Activated CD8-positive, alpha-beta memory T cell treated with anti-CD3 and anti-CD28 coated beads, Interleukin-2, amount 50 U/mL, for 1 hour (primary cell): ENCODE measurements at regions not wholly inside any gene's neighbourhood (a gene's known extent, or its start where the extent isn't known, plus 50 kb on each side); places are given as distances from the start of the nearest gene placed in this dataset.

ENCODE experiments used
- DNase-seq: peaks from one replicate; pipeline ENCODE4 v3.0.0-alpha.2; 2020; ENCODE audit errors: extremely low read depth

- no peak for DNase-seq
Observed at GRCh38 chr14:58783792-58784511, 146.2 kb downstream of the DACT1 start.

DNA sequence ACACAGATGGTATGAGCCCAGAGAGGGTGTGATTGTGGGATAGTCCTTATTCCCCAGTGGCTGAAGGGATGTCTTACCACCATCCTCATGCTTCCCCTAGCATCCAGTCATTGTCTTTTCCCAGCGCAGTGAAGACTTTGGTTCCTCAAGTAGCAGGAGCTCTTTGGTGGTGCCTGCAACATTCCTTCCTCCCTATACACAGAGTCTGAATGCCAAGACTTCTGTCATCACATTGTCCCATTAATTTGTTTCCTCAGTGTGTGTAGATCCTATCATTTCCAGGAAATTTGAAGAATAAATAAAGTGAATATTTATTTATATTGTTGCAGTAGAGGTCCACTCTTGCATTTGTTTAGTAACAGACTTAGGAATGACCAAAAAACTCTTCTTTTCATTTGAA, 147.2 kb downstream of the DACT1 start:
- no peak for DNase-seq

GRCh38 chr14:58785701-58786100, 147.9 kb downstream of the DACT1 start:
- DNase-seq = no peak

DNA sequence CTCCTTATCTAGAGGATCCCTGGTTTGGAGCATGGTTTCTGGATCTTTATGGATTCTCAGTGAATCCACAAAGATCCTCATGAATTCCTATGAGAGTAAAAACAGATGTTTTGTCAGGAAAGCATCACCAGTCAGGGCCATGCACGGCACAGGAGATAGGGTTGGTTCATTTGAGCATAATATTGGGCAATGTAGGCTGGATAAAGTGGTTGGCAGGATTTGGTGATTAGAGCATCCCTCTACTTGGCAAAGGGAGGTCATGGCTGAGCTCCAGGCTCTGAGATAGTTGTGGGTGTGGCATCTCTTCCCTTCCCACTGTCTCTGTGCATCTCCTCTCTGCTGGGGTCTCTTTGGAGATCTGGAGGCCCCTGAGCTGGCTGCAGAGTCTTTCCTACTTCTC, 149.8 kb downstream of the DACT1 start:
- no peak for DNase-seq

GRCh38 chr14:58788655-58789503, 151.1 kb downstream of the DACT1 start:
- no peak for DNase-seq

DNA sequence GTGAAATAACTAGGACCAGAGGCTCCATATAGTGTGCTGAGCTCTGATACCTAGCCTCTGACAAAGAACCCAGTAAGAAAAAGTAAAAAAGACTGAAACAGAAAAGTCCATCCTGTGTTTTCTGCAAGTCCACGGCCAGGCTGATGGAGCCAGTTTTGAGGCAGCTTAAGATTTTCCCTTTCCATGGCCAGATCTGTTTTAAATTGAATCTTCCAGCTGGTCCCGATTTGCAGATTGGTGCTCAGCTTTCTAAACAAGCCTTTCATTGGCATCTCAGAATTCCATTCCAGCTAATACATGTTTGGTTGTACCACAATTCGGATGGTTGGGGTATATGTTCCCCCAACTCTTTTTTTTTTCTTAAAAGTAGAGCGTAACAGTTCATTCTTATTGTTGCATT, 152.0 kb downstream of the DACT1 start:
- no peak for DNase-seq

DNA sequence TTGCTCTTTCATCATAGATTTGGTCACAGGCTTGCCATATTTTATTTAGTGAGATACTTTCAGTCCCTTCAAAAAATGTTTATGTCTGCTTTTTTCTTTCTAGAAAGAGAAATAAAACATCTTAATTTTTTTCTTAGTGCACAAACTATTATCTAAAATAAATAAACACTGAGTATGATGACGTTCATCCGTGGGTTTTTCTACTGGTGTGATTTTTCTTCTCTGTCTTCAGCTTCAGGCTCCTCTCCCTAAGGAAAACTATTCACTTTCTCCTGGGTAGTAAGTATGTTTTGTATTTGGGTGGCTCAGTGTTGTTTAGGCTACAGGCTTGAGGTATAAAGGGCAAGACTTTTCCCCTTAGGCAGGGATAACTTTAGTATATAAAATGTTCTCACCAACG, 154.7 kb downstream of the DACT1 start:
- DNase-seq = no peak

DNA sequence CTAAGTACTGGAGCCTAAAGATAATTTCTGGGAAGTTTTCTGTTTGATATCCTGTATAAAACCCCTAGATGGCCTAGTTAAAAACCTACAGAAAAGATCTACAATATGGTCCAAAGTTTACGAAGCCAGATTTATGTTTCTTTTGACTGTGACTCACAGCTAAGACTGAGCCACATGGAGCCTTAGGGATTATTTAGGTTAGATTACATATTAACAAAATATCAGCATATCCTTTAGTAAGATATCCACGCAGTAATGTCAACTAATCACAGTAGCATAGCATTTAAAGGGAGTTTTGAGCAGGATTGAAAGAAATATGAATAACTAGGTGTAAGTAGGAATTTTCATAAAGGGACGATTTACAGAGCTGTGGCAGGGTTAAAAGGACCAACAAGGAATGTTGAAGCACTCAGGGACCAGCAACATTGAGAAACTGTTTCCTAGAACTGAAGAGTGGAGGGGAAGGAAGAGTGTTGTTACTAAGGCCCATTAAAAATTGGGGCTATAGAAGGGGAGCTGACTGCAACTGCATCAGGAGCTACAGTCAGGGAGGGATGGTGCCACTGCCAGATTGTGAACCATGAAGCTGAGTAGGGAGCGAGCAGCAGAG, 155.5 kb downstream of the DACT1 start:
- no peak for DNase-seq

DNA sequence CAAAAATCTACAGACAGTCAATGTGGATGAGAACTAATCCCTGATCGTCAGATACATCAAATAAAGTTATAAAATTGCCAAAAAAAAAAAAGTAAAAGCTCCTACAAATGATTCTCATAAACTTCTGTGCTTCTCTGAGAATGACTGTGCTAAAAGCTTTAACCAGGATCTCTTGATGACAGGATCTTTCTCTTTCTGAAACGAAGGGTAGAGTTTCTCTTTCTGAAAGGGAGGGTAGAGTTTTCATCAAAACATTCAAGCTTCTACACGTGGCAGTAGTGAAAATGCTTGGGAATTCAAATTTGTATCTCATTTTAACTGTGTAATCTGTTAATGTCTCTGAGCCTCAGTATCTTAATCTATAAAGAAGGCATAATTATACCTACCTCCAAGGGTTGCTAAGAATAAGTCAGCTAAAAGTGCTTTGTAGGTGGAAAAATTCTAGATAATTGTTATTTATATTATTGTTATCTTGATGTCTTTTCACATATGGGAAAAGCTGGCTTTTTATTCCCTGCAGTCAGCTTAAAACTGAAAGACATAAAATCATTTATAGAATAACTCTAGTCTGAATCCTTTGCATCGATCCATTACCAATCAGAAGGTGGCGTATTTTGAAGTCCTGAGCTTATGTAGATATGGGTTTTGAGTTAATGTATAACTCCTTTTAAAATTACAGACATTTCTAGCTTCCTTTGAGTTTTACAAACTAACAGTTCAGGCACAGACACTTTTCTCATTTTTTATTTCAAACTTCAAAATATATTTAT, 157.4 kb downstream of the DACT1 start:
- no peak for DNase-seq

DNA sequence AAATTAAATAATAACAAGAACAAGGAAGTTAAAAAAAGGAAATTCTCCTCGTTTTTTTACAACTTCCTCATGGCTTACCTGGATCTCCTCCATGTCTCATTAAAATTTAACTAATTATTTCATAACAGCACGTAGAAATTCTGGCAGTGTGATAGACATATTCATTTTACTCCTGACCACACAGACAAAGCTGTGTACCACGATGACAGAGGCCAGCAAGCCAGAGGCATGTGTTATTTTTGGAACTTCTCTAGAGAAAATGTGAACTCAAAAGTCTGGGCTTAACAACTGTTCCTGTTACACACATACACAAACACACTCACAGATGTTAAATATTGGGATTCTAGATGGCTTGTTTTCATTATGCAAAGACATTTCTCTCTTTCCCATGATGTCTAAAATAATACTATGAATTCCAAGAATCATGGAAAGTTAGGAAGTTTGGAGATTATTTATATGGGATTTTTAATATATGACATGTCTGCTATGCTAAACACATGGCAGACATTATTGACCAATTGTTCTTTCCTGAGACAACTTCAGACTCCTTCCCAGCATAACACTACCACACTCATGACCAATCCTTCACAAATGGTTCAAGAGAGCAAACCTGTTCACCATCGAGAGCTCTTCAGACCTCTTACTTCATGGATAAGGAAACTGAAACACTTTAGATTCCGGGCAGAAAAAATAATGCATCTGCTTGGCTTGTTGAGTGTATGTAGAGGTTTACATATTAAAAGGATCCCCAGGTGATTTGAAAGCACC, 158.7 kb downstream of the DACT1 start:
- no peak for DNase-seq

DNA sequence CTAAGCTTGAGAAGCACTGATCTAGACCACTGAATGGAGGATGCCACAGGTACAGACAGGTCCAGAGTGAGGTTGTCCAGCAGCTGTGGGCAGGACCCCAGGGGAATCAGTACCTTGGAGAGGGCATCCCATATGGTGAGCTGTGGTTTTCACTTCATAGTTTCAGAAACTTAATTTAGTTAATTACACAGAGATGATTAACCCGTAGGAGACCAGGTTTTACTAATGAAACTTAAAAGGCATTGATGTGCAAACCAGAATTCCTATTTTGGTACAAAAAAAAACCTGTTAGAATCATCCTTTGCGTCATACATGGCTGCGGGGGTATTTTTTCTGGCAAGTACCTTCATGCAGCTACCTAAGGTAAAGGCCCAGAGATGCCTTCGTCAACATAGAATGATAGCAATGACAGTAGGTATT, 159.3 kb downstream of the DACT1 start:
- no peak for DNase-seq

GRCh38 chr14:58798173-58798572, 160.4 kb downstream of the DACT1 start:
- no peak for DNase-seq

DNA sequence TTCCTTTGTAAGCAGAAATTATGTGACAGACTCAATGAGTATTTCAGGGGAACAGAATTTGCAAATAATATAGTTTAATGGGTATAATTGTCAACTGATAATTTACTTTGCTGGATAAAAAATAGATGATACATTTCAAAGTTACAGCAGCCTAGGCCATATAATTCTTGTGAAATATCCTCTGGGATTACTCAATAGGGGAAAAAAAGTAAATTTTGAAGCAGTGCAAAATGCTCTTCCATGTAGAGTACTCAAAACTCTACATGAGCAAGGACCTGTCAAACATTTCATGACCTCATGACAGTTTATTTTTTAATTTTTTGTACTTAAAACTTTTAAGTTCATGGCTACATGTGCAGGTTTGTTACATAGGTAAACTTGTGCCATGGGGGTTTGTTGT, 163.3 kb downstream of the DACT1 start:
- DNase-seq = no peak

DNA sequence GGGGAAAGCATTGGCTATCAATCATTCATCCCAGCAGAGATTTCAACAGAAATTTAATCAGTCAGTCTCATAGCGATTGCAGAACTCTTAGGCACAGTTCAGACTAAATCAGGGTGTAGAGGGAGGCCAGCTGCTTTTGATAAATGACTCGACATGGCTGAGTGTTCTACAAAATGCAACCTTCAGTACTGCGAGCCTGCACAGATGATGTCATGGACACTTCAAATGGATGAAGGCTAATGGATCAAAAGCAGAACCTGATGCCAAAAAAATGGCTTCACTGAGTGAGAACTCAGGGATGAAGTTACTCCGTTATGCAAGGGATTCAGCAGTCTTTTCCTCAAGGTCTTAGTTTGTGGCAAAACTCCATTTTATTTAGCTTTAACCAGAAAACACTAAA, 167.3 kb downstream of the DACT1 start:
- no peak for DNase-seq

GRCh38 chr14:58805605-58806409, 168.0 kb downstream of the DACT1 start:
- DNase-seq = no peak

GRCh38 chr14:58807191-58807590, 169.4 kb downstream of the DACT1 start:
- DNase-seq = no peak

DNA sequence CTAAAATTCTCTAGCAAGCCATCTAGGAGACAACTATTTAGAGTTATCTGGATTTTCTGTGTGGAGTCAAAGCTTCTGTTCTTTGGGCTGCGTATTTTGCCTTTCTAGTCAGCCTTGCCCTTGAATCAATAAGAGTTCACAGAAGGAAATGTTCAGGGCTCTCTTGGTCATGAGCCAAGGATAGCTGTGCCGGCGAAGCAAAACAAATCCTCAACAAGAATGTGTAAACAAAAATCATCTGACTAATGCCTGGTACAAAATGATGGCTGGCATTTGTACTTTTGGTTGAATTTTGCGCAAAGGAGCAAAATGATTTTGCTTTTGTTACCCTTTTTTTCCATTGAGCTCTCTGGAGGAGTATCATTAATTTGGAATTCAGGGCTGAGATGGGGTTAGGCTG, 171.1 kb downstream of the DACT1 start:
- no peak for DNase-seq

DNA sequence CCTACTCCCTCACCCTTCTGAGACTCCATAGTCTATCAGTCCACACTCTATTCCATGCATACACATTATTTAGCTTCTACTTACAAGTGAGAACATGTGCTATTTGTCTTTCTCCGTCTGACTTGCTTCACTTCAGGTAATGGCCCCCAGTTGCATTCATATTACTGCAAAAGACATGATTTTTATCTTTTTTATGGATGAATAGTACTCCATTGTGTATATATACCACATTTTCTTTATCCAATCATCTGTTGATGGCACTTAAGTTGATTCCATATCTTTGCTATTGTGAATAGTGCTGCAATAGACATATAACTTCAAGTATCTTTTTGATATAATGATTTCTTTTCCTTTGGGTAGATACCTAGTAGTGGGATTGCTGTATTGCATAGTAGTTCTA, 171.8 kb downstream of the DACT1 start:
- DNase-seq = no peak

GRCh38 chr14:58812050-58812910, 174.5 kb downstream of the DACT1 start:
- DNase-seq = no peak

DNA sequence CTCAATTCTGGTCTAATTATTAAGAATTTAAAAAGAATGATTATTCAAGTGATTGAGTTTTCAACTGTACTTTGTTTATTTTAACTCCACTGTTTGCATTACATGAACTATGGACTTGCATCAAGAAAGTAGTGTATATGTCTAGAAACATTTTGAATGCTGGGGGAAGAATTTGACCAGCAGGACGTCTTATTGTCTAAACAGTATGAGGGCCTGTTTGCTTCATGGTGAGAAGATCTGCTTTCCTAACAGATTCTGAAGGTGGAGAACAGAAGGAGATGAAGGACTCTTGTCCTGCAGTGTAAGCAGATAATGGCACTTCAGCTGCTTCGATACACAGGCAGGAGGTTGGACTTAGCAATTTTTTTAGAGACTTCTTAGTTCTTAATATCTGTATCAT, 176.0 kb downstream of the DACT1 start:
- no peak for DNase-seq
